HG03139 (cell line): ENCODE measurements at regions not wholly inside any gene's neighbourhood (a gene's known extent, or its start where the extent isn't known, plus 50 kb on each side); places are given as distances from the start of the nearest gene placed in this dataset.
"Not testable (repeated sequence)": the region's sequence is repeated elsewhere in the genome, so short reads cannot be mapped to it uniquely, and the experiment has no call there.

ENCODE experiments used
- ATAC-seq: cut with Tn5 transposase; IDR thresholded peaks from one replicate; pipeline ENCODE4 v1.9.1; 2021; ENCODE audit not compliant: unreplicated experiment

GRCh38 chr13:44147648-44148047 is 226.0 kb upstream of the SERP2 start:
- ATAC-seq = no peak

DNA sequence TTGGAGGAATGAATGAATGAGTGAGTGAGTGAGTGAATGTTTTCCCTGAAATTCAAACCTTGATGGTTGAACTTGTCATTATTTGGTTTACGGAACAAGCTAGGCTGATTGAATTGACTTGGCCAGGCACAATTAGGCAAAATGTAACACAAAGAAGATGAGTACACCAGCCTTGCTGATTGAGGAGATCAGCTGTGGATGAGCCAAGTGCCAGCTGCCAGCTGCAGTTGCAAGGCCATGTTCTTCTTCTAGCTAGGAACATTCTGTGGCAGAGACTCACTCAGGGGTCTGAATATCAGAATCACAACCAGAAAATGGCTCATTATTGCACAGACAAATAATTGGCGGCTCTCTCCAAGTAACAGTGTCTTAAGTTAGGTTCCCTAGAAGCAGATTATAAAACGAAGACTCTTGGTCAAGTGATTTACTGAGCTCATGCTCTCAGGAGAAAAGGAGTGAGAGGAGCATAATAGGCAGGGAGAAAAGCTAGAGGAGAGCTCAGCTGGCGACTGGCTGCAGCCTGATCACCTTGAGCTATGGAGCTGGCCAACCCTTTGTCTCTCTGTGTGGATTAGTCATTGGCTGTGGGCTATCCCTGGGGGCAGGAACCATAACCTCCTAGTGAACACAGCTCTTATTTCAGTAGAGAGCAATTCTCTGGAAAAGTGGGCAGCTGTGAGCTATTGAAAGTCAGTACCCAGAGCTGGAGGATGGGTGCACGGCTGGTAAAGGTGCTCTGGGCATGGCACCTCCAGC is 225.3 kb upstream of the SERP2 start:
- no peak for ATAC-seq

GRCh38 chr13:44149231-44149630 is 224.4 kb upstream of the SERP2 start:
- ATAC-seq = not testable (repeated sequence)

- no peak for ATAC-seq
These were observed 223.8 kb upstream of the SERP2 start for GRCh38 chr13:44149821-44150220.

DNA sequence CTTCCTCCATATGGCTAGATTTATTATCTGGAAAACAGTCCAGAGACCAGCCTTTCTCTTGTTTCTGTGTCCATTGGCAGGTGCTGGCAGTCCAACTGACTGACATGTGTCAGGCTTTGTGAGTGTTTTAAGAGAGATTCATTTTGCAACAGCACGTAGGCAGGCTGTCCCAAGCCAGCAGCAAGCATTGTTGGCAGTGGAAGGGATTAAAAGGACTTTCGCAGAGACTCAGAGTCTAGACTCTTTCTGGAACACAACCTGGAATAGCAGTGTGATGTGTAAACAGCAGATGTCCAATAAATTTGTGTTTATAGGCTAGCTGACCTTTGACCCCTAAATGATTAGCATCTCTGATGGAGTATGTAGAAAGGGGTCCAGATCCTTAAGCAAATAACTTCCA is 222.2 kb upstream of the SERP2 start:
- no peak for ATAC-seq

- no peak for ATAC-seq
These were observed 220.1 kb upstream of the SERP2 start for GRCh38 chr13:44153496-44153895.

DNA sequence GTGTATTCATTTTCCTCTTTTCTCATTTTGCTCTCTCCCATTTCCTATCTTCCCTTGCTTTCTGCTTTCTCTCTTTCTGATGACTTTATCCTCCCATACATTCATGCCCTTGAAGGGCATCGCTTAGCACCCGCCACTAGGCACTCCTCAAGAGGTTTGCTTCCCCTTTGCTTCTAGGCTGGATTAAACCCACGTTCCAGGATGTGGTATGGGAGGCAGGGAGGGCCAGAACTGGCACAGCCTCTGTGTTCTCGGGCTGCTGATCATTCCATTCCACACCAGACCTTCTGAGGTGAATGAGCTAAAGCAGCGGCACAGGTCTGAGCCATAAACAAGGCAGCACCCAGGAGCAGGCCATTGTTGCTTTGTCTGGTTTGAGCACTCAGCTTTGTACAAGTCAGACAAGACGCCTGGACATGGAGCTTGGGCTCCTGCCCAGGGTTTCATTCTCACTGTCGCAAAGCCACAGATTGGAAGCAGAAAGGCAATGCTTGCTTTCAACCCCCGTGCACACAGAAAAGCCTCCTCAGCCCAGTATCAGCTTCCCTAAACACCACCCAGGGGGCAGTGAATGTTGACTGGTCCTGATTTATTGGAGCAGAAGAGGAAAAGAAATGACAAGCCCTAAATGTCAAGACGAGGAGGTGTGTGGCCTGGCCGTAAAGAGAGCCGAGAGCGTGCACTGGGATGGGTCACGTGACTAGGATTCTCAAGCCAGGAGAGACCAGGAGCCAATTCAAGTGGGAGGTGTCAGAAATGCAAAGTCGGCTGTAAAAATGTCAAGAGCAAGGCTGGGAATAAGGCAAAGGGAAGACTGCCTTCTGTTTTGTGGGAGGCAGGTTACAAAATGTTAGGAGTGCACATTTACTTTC is 218.0 kb upstream of the SERP2 start:
- ATAC-seq = no peak

- ATAC-seq = no peak
These were observed 217.3 kb upstream of the SERP2 start for GRCh38 chr13:44156294-44156658.

DNA sequence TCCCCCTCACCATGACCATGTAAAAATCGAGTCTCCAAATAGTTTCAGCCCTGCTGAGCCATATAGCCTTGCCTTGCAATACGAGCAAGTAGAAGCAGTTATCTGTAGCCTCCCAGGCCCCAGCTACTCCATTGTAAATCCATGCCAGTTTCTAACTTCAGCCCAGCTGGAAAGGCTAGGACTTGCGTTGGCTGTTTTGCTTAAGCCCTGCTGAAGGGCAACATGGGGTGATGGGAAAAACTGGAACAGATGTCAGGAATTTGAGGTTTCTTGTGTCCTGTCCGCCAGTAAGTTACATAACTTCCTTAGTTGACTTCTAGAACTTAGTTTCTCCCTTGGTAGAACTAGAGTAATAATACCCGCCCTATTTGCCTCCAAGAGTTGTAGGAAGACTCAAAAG is 216.0 kb upstream of the SERP2 start:
- ATAC-seq = no peak

- ATAC-seq = no peak
These were observed 215.5 kb upstream of the SERP2 start for GRCh38 chr13:44158098-44158521.

DNA sequence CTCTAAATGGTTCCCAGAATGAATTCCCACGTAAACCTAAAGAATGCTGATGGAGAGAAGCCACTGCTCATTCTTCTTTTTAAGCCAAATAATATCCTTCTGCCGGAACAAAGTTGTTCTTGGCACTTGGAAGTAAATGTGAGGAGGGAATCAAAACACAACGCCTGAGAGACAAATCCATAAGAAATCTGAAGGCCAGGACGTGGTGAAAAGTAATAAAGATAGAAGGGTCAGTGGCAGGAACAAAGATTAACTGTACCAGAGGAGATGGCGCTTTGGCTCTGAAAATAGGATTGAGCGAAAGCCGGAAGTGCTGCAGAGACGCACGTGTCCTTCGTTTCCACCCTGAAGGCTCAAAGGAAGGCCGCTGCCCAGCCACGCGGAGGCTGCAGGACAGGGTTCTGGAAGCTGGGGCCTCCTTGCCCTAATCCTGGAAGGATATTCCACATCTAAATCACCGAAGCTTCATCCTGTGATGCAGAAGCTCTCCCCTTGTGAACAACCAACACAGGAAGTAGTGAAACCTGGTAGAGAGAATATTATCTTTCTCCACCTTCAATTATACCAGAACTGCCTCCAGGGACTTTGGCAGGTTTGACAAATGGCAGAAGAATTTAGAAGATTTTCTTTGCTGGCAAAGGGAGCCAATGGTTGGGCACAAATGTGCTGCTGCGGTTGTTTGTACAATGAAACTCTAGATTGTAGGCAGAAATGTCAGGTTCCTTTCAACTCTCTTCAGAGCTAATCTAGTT is 214.6 kb upstream of the SERP2 start:
- ATAC-seq = no peak

DNA sequence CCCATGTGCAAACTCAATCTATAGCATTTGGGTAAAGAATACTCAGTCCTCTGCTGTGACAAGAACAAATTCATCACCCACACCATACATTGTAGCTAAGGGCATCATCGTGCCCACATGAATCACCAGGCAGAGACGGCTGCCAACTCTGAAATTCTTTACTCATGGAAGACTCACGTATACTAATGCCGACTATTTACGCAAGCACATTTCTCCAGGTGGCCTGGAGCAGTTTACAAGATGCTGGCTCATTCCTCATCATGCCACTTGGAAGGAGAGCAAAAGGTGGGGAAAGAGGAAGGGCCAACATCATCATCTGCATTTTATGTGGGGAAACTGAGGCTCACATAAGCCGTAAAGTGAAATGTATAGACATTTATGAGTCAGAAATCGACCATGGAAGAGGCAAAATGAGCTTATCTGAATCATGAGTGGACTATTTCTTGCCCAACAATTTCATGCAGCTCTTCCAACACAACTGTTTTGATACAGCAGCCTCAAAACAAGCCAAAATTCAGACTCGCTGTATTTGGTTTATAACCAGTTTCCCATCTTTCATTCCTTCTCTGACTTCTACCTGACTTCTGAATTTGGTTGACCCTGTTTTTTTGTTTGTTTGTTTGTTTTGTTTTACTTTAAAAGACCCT is 213.9 kb upstream of the SERP2 start:
- no peak for ATAC-seq

- no peak for ATAC-seq
These were observed 212.9 kb upstream of the SERP2 start for GRCh38 chr13:44160591-44161191.

- ATAC-seq = no peak
These were observed 210.5 kb upstream of the SERP2 start for GRCh38 chr13:44163108-44163507.

- no peak for ATAC-seq
These were observed 208.3 kb upstream of the SERP2 start for GRCh38 chr13:44165221-44165888.

DNA sequence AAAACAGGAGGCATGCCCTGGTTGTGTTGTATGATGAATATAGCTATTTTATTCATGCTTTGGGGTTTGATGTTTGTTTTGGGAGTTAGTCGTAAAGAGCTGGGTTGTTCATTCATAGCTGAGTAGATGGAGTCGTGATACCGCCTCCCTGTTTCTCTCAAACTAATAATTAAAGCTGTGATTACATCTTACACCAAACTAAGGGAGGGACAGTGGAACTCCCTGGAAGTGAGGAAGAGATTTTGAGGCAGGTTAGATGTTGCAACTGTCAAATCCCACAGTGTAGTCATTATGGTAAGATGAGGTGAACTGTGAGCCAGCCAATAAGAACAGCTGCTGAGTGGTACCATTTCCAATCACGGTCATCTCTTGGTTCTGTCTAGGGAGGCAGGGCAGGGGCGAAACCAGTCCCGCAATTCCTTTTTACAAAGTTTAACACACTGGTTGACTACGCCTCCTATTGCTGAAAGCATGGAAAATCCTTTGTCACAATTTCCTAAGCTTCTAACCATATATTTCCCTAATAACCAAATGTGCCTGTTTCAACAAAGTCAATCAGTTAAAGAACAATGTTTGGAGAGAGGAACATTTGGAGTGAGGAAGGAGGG is 207.6 kb upstream of the SERP2 start:
- no peak for ATAC-seq

- ATAC-seq = no peak
These were observed 204.4 kb upstream of the SERP2 start for GRCh38 chr13:44169018-44169911.

DNA sequence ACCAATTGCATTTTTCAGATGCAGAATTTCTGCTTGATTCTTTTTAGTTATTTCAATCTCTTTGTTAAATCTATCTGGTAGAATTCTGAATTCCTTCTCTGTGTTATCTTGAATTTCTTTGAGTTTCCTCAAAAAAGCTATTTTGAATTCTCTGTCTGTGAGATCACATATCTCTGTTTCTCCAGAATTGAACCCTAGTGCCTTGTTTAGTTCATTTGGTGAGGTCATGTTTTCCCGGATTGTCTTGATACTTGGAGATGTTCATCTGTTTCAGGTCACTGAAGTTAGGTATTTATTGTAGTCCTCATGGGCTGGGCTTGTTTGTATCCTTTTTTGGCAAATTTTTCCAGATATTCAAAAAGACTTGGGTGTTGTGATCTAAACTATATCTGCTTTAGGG is 202.9 kb upstream of the SERP2 start:
- ATAC-seq = no peak

DNA sequence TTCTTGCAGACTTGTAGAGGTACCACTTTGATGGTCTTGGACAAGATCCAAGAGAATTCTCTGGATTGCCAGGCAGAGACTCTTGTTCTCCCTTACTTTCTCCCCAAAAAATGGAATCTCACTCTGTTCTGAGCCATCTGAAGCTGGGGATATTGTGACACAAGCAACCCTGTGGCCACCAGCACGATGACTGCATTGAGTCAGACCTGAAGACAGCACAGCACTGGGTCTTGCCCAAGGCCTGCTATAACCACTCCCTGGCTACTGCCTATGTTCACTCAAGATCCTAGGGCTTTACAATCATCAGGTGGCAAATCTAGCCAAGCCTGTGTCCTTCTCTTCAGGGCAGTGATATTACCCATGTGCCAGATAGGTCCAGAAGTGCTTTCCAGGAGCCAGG is 202.5 kb upstream of the SERP2 start:
- no peak for ATAC-seq
